Stimulated activated naive CD4-positive, alpha-beta T cell treated with Interleukin-2 at 50 U/mL for 16 hours (primary cell): ENCODE measurements at regions not wholly inside any gene's neighbourhood (a gene's known extent, or its start where the extent isn't known, plus 50 kb on each side); places are given as distances from the start of the nearest gene placed in this dataset.
"Not testable (repeated sequence)": the region's sequence is repeated elsewhere in the genome, so short reads cannot be mapped to it uniquely, and the experiment has no call there.

Experiments
- DNase-seq: peaks from one replicate; lab custom pipeline; 2025; lab: John Stamatoyannopoulos, UW

GRCh38 chr10:8128511-8128910 is 74.0 kb downstream of the GATA3 start:
- DNase-seq, result no peak

GRCh38 chr10:8129438-8129837 is 75.0 kb downstream of the GATA3 start:
- DNase-seq, result no peak

GRCh38 chr10:8130973-8131911 is 76.8 kb downstream of the GATA3 start:
- peak; percentile 34 for DNase-seq

- peak; percentile 26 for DNase-seq
These were observed 78.7 kb downstream of the GATA3 start for GRCh38 chr10:8133146-8133545.

- DNase-seq, result no peak
These were observed 82.2 kb downstream of the GATA3 start for GRCh38 chr10:8136736-8137135.

GRCh38 chr10:8137272-8137681 is 82.8 kb downstream of the GATA3 start:
- peak; percentile 42 for DNase-seq

GRCh38 chr10:8137726-8138125 is 83.2 kb downstream of the GATA3 start:
- DNase-seq, result no peak

- no peak for DNase-seq
These were observed 84.0 kb downstream of the GATA3 start for GRCh38 chr10:8138471-8138870.

GRCh38 chr10:8144496-8144895 is 90.0 kb downstream of the GATA3 start:
- DNase-seq, result no peak

GRCh38 chr10:8146650-8147049 is 92.2 kb downstream of the GATA3 start:
- DNase-seq, result no peak

- DNase-seq, result no peak
These were observed 95.5 kb downstream of the GATA3 start for GRCh38 chr10:8149991-8150390.

- DNase-seq, result no peak
These were observed 96.0 kb downstream of the GATA3 start for GRCh38 chr10:8150401-8150905.

GRCh38 chr10:8151086-8151485 is 96.6 kb downstream of the GATA3 start:
- no peak for DNase-seq

GRCh38 chr10:8156918-8157317 is 102.4 kb downstream of the GATA3 start:
- no peak for DNase-seq

GRCh38 chr10:8158193-8159071 is 103.9 kb downstream of the GATA3 start:
- no peak for DNase-seq

- DNase-seq, result no peak
These were observed 105.1 kb downstream of the GATA3 start for GRCh38 chr10:8159341-8160165.

- no peak for DNase-seq
These were observed 109.3 kb downstream of the GATA3 start for GRCh38 chr10:8163824-8164223.

GRCh38 chr10:8164640-8165039 is 110.2 kb downstream of the GATA3 start:
- DNase-seq, result not testable (repeated sequence)

- no peak for DNase-seq
These were observed 114.3 kb downstream of the GATA3 start for GRCh38 chr10:8168836-8169235.

GRCh38 chr10:8171008-8171407 is 116.5 kb downstream of the GATA3 start:
- DNase-seq, result no peak

- DNase-seq, result no peak
These were observed 118.1 kb downstream of the GATA3 start for GRCh38 chr10:8172604-8173003.
